Thyroid gland (tissue), 4 donors: ENCODE measurements at regions not wholly inside any gene's neighbourhood (a gene's known extent, or its start where the extent isn't known, plus 50 kb on each side); places are given as distances from the start of the nearest gene placed in this dataset.

Experiments
- DNase-seq, 2 donors: peaks; one replicate each; pipeline ENCODE4 v3.0.0-alpha.2; 2019
- H3K27ac ChIP-seq, 3 donors: fragments of 200-600 bp; sonication (generic); 1 replicate in 2 of 3; 2 replicates in 1 of 3; pipeline ENCODE4 v1.5.1; 2016 to 2019; ENCODE audit warnings: mild to moderate bottlenecking in 1 of 3, moderate library complexity in 1 of 3
- H3K27me3 ChIP-seq: fragments of 200-600 bp; sonication (generic); one replicate; pipeline ENCODE4 v1.5.1; 2019
- H3K36me3 ChIP-seq, 2 donors: fragments of 200-600 bp; sonication (generic); one replicate each; pipeline ENCODE4 v1.5.1; 2016 to 2019
- H3K4me1 ChIP-seq, 2 donors: fragments of 200-600 bp; sonication (generic); one replicate each; pipeline ENCODE4 v1.5.1; 2017 to 2019
- H3K4me3 ChIP-seq, 3 donors: fragments of 200-600 bp; sonication (generic); replicated peaks in 1 of 3; 1 replicate in 2 of 3; 2 replicates in 1 of 3; pipeline ENCODE4 v1.5.1; 2016; ENCODE audit warnings: mild to moderate bottlenecking in 1 of 3
- H3K9me3 ChIP-seq: fragments of 200-600 bp; sonication (generic); one replicate; pipeline ENCODE4 v1.5.1; 2017
- CTCF ChIP-seq, 6 experiments: fragments of 200-600 bp in 3 of 6; fragments of 450-650 bp in 3 of 6; sonication (generic) in 3 of 6; IDR thresholded peaks; one replicate each; pipeline ENCODE4 v1.5.1; 2016 to 2019; ENCODE audit warnings: antibody characterized with exemption in 6 of 6, mild to moderate bottlenecking in 2 of 6, inconsistent platforms in 1 of 6, moderate library complexity in 1 of 6
- POLR2A ChIP-seq, 2 donors: fragments of 450-650 bp; IDR thresholded peaks; one replicate each; pipeline ENCODE4 v1.6.1; 2017; ENCODE audit warnings: antibody characterized with exemption in 2 of 2, mild to moderate bottlenecking in 2 of 2, moderate library complexity in 1 of 2
- WGBS, 2 donors: methylation state at CpG; one replicate each; pipeline ENCODE4 v1.1.5; 2017; 5-methylcytosine and 5-hydroxymethylcytosine counted together
- intact Hi-C: fragments of 100-400 bp; cut with DNase I; formaldehyde crosslinking; loops from one replicate; pipeline ENCODE4 v1.15.1; 2023

DNA sequence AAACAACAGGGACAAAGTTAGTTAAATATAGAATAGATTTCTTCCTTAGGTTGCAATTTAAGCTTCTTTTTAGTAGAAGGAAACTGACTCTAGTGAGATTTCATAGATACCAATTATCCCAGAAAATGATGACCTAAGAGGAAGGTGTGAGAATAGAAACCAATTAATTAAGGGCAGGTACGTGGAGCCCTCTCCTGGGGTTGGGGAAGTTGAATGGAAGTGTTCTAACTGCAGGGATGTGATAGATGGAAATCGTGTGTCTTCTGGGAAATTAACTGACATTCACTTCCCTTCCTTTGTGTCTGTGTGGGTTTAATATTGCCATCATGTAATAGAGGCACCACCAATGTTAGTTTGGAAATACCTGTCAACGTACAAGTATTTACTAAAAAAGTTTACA lies 204.1 kb upstream of the ANK2 start:
- no peaks in the 10 kb centered on the region for H3K9me3 ChIP-seq
- TF ChIP-seq CTCF (IDR thresholded peaks at IDR 0.05) (no peak), POLR2A (IDR thresholded peaks at IDR 0.05) (no peak)
- H3K4me3 ChIP-seq, result no peak overlapping the region
- H3K4me1 ChIP-seq, result no peaks in the 10 kb centered on the region
- intact Hi-C loops, result no loop called here
- H3K27ac ChIP-seq, result no peak overlapping the region
- no peaks in the 10 kb centered on the region for H3K27me3 ChIP-seq
- no peak for DNase-seq
- 75 to 89% methylated on average over 3 of the region's 3 CpGs for WGBS, 2 donors
- no peaks in the 10 kb centered on the region for H3K36me3 ChIP-seq

- no peaks in the 10 kb centered on the region for H3K27me3 ChIP-seq
- no peak overlapping the region for H3K4me3 ChIP-seq
- no peak for DNase-seq
- TF ChIP-seq CTCF (IDR thresholded peaks at IDR 0.05), result no peak
- TF ChIP-seq POLR2A (IDR thresholded peaks at IDR 0.05), result no peak
- H3K36me3 ChIP-seq, result no peaks in the 10 kb centered on the region
- H3K4me1 ChIP-seq, result no peaks in the 10 kb centered on the region
- WGBS, 2 donors, result 86 to 93% methylated on average over 4 of the region's 4 CpGs
- H3K9me3 ChIP-seq, result no peaks in the 10 kb centered on the region
- intact Hi-C loops, result no loop called here
- no peak overlapping the region for H3K27ac ChIP-seq
Observed at GRCh38 chr4:112847045-112847444, 202.4 kb upstream of the ANK2 start.

DNA sequence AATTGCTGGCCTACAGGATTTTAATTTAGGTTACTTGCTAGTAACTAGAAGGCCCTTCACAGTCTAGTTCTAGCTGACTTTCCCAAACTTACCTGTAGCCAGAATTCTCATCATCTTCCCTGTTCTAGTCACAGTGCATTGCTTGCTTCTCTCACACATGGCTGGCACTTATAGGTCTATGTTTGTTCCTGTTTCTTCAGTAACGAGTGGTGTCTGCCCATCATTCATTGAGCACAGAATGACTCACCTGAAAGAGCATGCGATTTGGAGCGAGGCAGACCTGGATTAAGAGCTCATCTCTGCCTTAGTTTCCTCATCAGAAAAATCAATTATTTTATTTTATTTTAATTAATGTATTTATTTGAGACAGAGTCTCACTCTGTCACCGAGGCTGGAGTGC lies 201.7 kb upstream of the ANK2 start:
- DNase-seq, result no peak
- WGBS, 2 donors, result 90 to 93% methylated on average over 4 of the region's 4 CpGs
- H3K27me3 ChIP-seq, result no peaks in the 10 kb centered on the region
- no peaks in the 10 kb centered on the region for H3K9me3 ChIP-seq
- intact Hi-C loops, result no loop called here
- TF ChIP-seq CTCF (IDR thresholded peaks at IDR 0.05) (no peak), POLR2A (IDR thresholded peaks at IDR 0.05) (no peak)
- H3K27ac ChIP-seq, result no peak overlapping the region
- no peaks in the 10 kb centered on the region for H3K4me1 ChIP-seq
- H3K36me3 ChIP-seq, result no peaks in the 10 kb centered on the region
- H3K4me3 ChIP-seq, result no peak overlapping the region

GRCh38 chr4:112848911-112849310 lies 200.5 kb upstream of the ANK2 start:
- H3K36me3 ChIP-seq, result no peaks in the 10 kb centered on the region

DNA sequence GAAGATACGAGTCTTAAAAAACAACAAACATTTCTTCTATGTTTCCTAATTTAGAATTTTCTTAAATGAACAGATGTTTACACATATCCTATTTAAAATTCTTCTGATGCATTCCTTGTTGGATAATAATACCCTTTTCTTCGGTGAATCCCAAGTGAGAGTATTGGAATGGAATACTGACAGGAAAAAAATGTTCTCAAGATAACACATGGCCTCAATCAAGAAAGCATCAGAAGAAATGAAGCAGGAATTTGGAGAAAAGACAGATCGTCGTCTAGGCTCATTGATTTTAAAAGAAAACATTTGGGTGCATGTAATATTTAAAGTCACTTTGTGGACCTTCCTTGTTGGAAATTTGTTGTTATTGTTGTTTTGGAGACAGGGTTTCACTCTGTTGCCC lies 196.9 kb upstream of the ANK2 start:
- H3K9me3 ChIP-seq, result no peaks in the 10 kb centered on the region

More at GRCh38 chr4:112848911-112849310, 200.5 kb upstream of the ANK2 start:
- DNase-seq, result no peak
- intact Hi-C loops, result no loop called here
- Histone ChIP-seq H3K27ac (no peak overlapping the region), H3K27me3 (no peaks in the 10 kb centered on the region), H3K4me3 (no peak overlapping the region), H3K4me1 (no peaks in the 10 kb centered on the region), H3K9me3 (no peaks in the 10 kb centered on the region)
- TF ChIP-seq POLR2A (IDR thresholded peaks at IDR 0.05) (no peak), CTCF (IDR thresholded peaks at IDR 0.05) (no peak)

More for the DNA sequence above, 196.9 kb upstream of the ANK2 start:
- no peak overlapping the region for H3K27ac ChIP-seq
- H3K36me3 ChIP-seq, result no peaks in the 10 kb centered on the region
- WGBS, 2 donors, result 70 to 74% methylated on average over 4 of the region's 4 CpGs
- TF ChIP-seq POLR2A (IDR thresholded peaks at IDR 0.05) (no peak), CTCF (IDR thresholded peaks at IDR 0.05) (no peak)
- H3K4me1 ChIP-seq, result no peaks in the 10 kb centered on the region
- intact Hi-C loops, result loop anchor here (10.0 kb wide), 1 partner anchor 82 kb away; no protein-coding TSS in a partner anchor
- H3K4me3 ChIP-seq, result no peak overlapping the region
- no peaks in the 10 kb centered on the region for H3K27me3 ChIP-seq
- DNase-seq, result no peak
